ENCODE measurements at regions not wholly inside any gene's neighbourhood (a gene's known extent, or its start where the extent isn't known, plus 50 kb on each side); places are given as distances from the start of the nearest gene placed in this dataset.

DNA sequence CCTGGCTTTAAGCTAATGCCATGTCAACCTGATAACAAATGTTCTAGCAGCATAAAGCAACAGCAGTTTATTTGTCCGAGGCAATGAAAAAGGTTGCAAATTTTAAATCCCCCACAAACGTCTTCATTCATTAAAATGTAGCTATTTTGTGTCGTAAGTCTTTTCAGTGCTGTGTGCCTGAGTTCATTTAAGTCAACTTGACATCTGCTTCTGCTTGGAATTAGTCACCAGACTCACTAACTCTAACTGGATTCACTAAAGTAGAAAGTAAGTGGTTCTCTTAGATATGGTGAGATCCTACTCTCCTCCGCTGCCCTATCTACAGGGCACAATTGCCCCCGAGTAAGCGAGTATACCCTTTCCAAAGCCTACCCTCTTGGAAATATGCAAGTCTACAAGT, 118.4 kb upstream of the CHRM3 start:
- DNase-seq (ENCODE audit: low spot score): no peak

GRCh38 chr1:239263801-239264200, 122.6 kb upstream of the CHRM3 start:
- no peak for DNase-seq (ENCODE audit: low spot score)

DNA sequence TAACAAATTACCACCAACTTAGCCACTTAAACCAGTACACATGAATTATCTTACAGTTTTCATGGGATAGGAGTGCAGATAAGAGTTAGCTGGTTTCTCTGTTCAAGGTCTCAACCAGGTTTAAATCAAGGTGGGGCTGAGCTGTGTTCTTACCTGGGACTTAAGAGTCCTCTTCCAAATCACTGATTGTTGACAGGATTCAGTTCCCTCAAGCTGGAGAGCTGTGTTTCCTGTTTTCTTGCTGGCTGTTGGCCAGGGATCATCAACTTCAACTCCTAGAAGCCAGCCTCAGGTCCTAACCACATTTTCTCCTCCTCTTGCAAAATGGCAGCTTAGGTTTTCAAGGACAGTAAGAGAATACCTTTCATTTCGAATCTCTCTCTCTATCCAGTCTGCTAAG, 123.8 kb upstream of the CHRM3 start:
- peak; percentile 32 for DNase-seq (ENCODE audit: low spot score)

GRCh38 chr1:239261521-239261920, 124.8 kb upstream of the CHRM3 start:
- no peak for DNase-seq (ENCODE audit: low spot score)

GRCh38 chr1:239260842-239261241, 125.5 kb upstream of the CHRM3 start:
- DNase-seq (ENCODE audit: low spot score): peak; percentile 3

DNA sequence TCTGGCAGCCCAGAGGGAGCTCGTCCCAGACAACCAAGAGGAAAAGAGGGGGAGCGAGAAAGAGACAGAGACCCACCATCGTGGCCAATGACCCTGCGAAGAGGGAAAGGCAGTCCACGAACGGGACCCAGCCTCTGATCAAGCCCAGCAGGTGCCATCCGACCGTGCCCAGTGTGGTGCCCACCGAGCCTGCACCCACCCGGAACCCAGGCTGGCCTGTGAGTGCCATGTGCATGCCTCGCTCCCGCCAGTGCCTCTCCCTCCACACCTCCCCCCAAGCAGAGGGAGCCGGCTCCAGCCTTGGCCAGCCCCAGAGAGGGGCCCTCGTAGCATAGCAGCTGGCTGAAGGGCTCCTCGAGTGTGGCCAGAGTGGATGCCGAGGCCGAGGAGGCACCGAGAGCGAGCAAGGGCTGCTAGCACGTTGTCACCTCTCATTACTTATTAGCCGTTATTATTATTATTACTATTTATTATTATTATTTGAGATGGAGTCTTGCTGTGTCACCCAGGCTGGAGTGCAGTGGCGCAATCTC, 130.7 kb upstream of the CHRM3 start:
- no peak for DNase-seq (ENCODE audit: low spot score)

GRCh38 chr1:239254999-239255398, 131.4 kb upstream of the CHRM3 start:
- DNase-seq (ENCODE audit: low spot score): no peak

DNA sequence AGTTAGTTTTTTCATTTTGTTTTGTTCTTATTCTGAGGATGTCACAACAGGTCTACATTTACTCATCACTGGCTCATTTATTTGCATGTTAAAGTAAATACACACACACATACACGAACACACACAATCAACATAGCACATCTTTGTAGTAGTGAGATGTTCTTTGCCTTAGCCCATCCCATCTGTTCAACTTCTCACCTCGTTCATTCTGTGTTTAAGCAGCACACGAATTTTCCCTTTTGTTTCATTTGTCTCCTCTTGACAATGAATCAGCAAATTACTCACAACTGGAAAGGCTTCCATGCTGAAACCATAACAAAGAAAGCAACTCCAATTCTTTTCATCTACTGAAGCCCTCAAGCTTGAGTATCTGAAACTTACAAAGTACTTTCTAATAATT, 133.3 kb upstream of the CHRM3 start:
- no peak for DNase-seq (ENCODE audit: low spot score)

- peak; percentile 30 for DNase-seq (ENCODE audit: low spot score)
Observed at GRCh38 chr1:239250353-239251035, 135.9 kb upstream of the CHRM3 start.

GRCh38 chr1:239247285-239247684, 139.1 kb upstream of the CHRM3 start:
- no peak for DNase-seq (ENCODE audit: low spot score)

DNA sequence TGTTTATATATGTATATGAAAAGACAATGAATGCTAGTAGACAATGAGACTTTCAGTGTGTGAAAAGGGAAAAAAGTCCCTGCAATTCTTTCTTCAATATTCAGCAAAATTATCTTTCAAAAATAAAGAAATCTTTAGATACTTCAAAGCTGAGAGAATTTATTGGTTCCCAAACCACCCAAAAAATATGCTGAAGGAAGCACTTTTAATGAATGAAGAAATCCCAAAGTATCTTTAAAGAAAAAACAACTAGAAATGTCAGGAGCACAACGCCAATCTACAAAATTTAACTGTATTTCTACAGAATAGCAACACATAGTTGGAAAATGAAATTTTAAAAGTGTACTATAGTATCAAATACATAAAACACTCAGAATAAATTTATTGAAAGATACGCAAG, 142.3 kb upstream of the CHRM3 start:
- DNase-seq (ENCODE audit: low spot score): no peak

DNA sequence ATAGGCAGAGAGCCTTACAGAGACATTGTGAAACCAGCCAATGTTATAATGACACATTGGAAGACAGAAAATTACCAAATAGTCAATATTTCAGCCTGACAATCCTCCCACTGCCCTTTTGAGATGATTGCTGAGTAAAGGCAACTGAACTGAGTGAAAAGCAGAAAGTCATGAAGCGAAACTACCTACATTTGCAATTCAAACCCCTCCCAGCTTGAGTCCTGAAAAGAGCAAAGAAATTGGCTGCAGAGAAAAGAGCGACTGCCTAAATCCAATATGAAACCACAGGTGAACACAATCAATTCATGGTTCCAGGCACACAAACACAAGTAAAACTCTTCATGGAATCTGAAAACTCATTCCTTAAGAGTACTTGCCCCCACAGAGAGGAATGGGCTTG, 143.4 kb upstream of the CHRM3 start:
- DNase-seq (ENCODE audit: low spot score): no peak

- DNase-seq (ENCODE audit: low spot score): no peak
Observed at GRCh38 chr1:239242404-239242803, 144.0 kb upstream of the CHRM3 start.

- no peak for DNase-seq (ENCODE audit: low spot score)
Observed at GRCh38 chr1:239240736-239241135, 145.6 kb upstream of the CHRM3 start.

DNA sequence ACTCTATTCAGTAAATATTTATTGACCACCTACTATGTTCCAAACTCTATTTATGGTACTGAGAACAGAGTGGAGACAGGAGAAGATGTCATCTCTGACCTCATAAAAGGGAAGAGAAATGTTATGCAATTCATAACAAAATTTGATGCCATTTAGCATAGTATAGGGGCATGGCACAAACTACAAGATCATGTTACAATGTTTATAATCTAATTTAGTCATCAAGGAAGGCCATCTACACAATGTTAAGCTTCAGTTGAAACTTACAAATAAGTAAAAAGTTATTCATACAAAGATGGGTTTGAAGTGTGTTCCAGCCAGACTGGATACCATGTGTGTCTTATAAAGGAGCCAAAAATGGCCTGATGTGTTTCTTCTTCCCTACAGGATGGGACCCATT, 146.8 kb upstream of the CHRM3 start:
- DNase-seq (ENCODE audit: low spot score): no peak

GRCh38 chr1:239237912-239238311, 148.5 kb upstream of the CHRM3 start:
- DNase-seq (ENCODE audit: low spot score): no peak

DNA sequence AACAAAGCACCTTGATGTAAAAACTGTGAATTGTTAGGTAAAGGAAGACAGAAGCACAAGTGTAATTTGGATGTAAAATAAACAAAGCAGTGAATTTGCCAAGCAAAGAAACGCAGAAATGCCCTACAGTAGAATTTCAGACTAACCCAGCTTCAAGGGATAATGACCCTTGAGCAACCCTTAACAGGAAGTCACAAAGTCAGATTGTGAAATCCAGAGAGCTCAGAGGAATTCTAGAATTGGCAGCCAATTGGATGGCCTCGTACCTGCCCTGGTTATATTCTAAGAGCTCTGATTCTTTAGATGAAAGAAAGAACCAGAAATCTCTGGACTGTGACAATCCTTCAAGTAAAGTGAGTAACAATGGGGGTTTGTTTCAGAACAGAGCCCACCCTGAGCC, 152.7 kb upstream of the CHRM3 start:
- DNase-seq (ENCODE audit: low spot score): no peak

GRCh38 chr1:239232921-239233320, 153.4 kb upstream of the CHRM3 start:
- no peak for DNase-seq (ENCODE audit: low spot score)

- DNase-seq (ENCODE audit: low spot score): no peak
Observed at GRCh38 chr1:239228451-239228850, 157.9 kb upstream of the CHRM3 start.

- DNase-seq (ENCODE audit: low spot score): no peak
Observed at GRCh38 chr1:239225396-239225795, 161.0 kb upstream of the CHRM3 start.

- DNase-seq (ENCODE audit: low spot score): no peak
Observed at GRCh38 chr1:239224100-239224499, 162.3 kb upstream of the CHRM3 start.

- DNase-seq (ENCODE audit: low spot score): no peak
Observed at GRCh38 chr1:239222999-239223398, 163.4 kb upstream of the CHRM3 start.

DNA sequence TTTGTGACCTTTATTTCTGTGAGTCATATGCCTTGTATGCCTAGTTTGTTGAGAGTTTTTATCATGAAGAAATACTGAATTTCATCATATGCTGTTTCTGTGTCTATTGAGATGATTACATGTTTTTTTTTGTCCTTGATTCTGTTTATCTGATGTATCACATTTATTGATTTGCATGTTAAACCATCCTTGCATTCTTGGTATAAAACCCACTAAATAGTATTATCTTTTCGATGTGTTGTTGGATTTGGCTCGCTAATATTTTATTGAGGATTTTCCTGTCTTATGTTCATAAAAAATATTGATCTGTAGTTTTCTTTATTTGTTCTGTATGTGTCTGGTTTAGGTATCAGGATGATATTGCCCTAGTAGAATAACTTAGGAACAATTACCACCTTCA, 164.7 kb upstream of the CHRM3 start:
- no peak for DNase-seq (ENCODE audit: low spot score)

GRCh38 chr1:239219679-239220078, 166.7 kb upstream of the CHRM3 start:
- DNase-seq (ENCODE audit: low spot score): no peak

All from HT-29 (cell line).